Suprapubic skin (tissue), 4 donors: ENCODE measurements at regions not wholly inside any gene's neighbourhood (a gene's known extent, or its start where the extent isn't known, plus 50 kb on each side); places are given as distances from the start of the nearest gene placed in this dataset.

Experiments
- DNase-seq, 2 donors: peaks; one replicate each; pipeline ENCODE4 v3.0.0-alpha.2; 2019; ENCODE audit warnings: low spot score in 2 of 2
- H3K27ac ChIP-seq: fragments of 200-600 bp; sonication (generic); one replicate; pipeline ENCODE4 v1.5.1; 2019
- H3K27me3 ChIP-seq: fragments of 200-600 bp; sonication (generic); one replicate; pipeline ENCODE4 v1.5.1; 2019
- H3K36me3 ChIP-seq: fragments of 200-600 bp; sonication (generic); one replicate; pipeline ENCODE4 v1.5.1; 2019
- H3K4me1 ChIP-seq: fragments of 200-600 bp; sonication (generic); one replicate; pipeline ENCODE4 v1.5.1; 2019
- H3K4me3 ChIP-seq: fragments of 200-600 bp; sonication (generic); one replicate; pipeline ENCODE4 v1.5.1; 2019; ENCODE audit warnings: mild to moderate bottlenecking
- H3K9me3 ChIP-seq: fragments of 200-600 bp; sonication (generic); one replicate; pipeline ENCODE4 v1.5.1; 2019
- CTCF ChIP-seq, 2 donors: fragments of 200-600 bp in 1 of 2; fragments of 450-650 bp in 1 of 2; sonication (generic) in 1 of 2; IDR thresholded peaks; one replicate each; pipeline ENCODE4 v1.5.1; 2016 to 2019; ENCODE audit warnings: antibody characterized with exemption in 2 of 2, mild to moderate bottlenecking in 1 of 2, moderate library complexity in 1 of 2
- EP300 ChIP-seq: sonication (generic); formaldehyde crosslinking; IDR thresholded peaks from one replicate; pipeline ENCODE4 v1.6.1; 2017; ENCODE audit warnings: antibody characterized with exemption
- POLR2A ChIP-seq, 2 donors: fragments of 450-650 bp; IDR thresholded peaks; one replicate each; pipeline ENCODE4 v1.6.1; 2017; ENCODE audit warnings: antibody characterized with exemption in 2 of 2, mild to moderate bottlenecking in 2 of 2, moderate library complexity in 2 of 2
- POLR2AphosphoS5 ChIP-seq, 3 donors: sonication (generic); formaldehyde crosslinking; IDR thresholded peaks; one replicate each; pipeline ENCODE4 v1.6.1; 2017; ENCODE audit warnings: antibody characterized with exemption in 3 of 3
- WGBS: methylation state at CpG from one replicate; pipeline ENCODE4 v1.1.5; 2018; 5-methylcytosine and 5-hydroxymethylcytosine counted together

GRCh38 chr7:128190051-128190647, 50.9 kb upstream of the LEP start:
- Histone ChIP-seq H3K4me1 (no peaks in the 10 kb centered on the region), H3K9me3 (peaks cover 13% of the 10 kb centered on the region), H3K4me3 (no peak overlapping the region), H3K27ac (no peak overlapping the region), H3K36me3 (no peaks in the 10 kb centered on the region), H3K27me3 (peaks cover 33% of the 10 kb centered on the region)
- 60% methylated on average over 4 of the region's 7 CpGs for WGBS
- TF ChIP-seq POLR2A (IDR thresholded peaks at IDR 0.05) (no peak), CTCF (IDR thresholded peaks at IDR 0.05) (no peak), POLR2AphosphoS5 (IDR thresholded peaks at IDR 0.05) (no peak), EP300 (no peak)
- peak; percentile 32 to 61 for DNase-seq

- Histone ChIP-seq H3K36me3 (no peaks in the 10 kb centered on the region), H3K9me3 (peaks cover 13% of the 10 kb centered on the region), H3K4me3 (no peak overlapping the region), H3K27ac (no peak overlapping the region), H3K4me1 (no peaks in the 10 kb centered on the region), H3K27me3 (peaks cover 33% of the 10 kb centered on the region)
- TF ChIP-seq POLR2A (IDR thresholded peaks at IDR 0.05) (no peak), POLR2AphosphoS5 (IDR thresholded peaks at IDR 0.05) (no peak), CTCF (IDR thresholded peaks at IDR 0.05) (no peak), EP300 (no peak)
- WGBS, result 79% methylated on average over 7 of the region's 7 CpGs
- peak in 1 of 2 donors; percentile 20 for DNase-seq
Measured at GRCh38 chr7:128191136-128191844, 49.8 kb upstream of the LEP start.
